ENCODE measurements at regions not wholly inside any gene's neighbourhood (a gene's known extent, or its start where the extent isn't known, plus 50 kb on each side); places are given as distances from the start of the nearest gene placed in this dataset.

DNA sequence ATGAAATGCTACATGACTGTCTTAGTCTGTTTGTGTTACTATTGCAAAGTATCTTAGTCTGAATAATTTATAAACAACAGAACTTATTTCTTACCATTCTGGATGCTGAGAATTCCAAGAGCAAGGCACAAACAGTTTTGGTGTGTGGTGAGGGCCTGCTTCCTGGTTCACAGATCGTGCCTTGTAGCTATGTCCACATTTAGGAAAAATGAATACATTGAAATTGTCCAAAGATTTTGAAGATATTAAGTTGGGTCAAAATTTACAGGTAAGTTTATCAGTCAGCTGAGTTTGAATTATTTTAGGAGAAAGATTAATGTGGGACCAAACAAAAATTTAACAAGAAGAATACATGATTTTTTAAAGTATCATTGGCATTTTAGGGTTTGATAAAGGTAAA is 293.5 kb downstream of the LTN1 start:
- H3K36me3 ChIP-seq, result no peaks in the 10 kb centered on the region
- no peak for DNase-seq (ENCODE audit: low read depth in 1 of 2, low spot score in 1 of 2)
- H3K4me3 ChIP-seq, result no peak overlapping the region
- TF ChIP-seq, protein P1, sequence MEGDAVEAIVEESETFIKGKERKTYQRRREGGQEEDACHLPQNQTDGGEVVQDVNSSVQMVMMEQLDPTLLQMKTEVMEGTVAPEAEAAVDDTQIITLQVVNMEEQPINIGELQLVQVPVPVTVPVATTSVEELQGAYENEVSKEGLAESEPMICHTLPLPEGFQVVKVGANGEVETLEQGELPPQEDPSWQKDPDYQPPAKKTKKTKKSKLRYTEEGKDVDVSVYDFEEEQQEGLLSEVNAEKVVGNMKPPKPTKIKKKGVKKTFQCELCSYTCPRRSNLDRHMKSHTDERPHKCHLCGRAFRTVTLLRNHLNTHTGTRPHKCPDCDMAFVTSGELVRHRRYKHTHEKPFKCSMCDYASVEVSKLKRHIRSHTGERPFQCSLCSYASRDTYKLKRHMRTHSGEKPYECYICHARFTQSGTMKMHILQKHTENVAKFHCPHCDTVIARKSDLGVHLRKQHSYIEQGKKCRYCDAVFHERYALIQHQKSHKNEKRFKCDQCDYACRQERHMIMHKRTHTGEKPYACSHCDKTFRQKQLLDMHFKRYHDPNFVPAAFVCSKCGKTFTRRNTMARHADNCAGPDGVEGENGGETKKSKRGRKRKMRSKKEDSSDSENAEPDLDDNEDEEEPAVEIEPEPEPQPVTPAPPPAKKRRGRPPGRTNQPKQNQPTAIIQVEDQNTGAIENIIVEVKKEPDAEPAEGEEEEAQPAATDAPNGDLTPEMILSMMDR (IDR thresholded peaks at IDR 0.05; ENCODE audit: low read depth, low read length), result no peak
- no peaks in the 10 kb centered on the region for H3K27me3 ChIP-seq
- no peak overlapping the region for H3K27ac ChIP-seq
- H3K9me3 ChIP-seq (ENCODE audit: low read depth), result no peaks in the 10 kb centered on the region
- no peaks in the 10 kb centered on the region for H3K4me1 ChIP-seq (ENCODE audit: low read depth)

DNA sequence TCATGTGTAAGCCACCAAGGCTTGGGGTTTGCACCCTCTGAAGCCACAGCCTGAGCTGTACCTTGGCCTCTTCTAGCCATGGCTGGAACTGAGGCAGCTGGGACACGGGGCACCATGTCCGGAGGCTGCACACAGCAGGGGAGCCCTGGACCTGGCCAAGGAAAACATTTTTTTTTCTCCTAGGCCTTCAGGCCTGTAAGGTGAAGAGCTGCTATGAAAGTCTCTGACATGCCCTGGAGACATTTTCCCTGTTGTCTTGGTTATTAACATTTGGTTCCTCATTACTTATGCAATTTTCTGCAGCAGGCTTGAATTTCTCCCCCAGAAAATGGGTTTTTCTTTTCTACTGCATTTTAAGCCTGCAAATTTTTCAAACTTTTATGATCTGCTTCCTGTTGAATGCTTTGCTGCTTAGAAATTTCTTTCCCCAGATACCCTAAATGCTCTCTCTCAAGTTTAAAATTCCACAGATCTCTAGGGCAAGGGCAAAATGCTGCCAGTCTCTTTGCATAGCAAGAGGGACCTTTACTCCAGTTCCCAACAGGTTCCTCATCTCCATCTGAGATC is 295.8 kb downstream of the LTN1 start:
- no peaks in the 10 kb centered on the region for H3K27me3 ChIP-seq

DNA sequence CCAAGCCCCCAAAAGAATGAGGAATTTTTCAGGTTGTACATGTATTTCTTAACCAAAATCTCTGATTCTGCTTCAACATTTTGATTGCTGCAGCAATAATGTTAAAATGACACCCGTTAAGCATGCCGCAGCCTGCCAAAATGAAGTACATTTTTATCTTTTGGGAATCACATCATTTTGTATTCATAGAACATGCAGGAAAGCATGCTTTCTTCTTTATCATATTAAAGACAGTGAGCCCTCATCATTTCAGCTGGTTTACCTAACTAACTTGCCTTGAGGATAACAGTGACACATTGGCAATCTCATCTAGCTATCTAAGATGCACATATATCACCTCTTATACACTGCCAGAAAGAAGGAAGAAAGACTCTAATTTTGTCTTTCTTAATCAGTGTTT is 299.2 kb downstream of the LTN1 start:
- H3K27me3 ChIP-seq, result no peaks in the 10 kb centered on the region
- no peak overlapping the region for H3K4me3 ChIP-seq
- no peak for DNase-seq (ENCODE audit: low read depth in 1 of 2, low spot score in 1 of 2)
- H3K36me3 ChIP-seq, result no peaks in the 10 kb centered on the region
- TF ChIP-seq, protein P1 (IDR thresholded peaks at IDR 0.05; ENCODE audit: low read depth, low read length), result no peak
- no peak overlapping the region for H3K27ac ChIP-seq
- no peaks in the 10 kb centered on the region for H3K9me3 ChIP-seq (ENCODE audit: low read depth)
- peaks cover 3% of the 10 kb centered on the region for H3K4me1 ChIP-seq (ENCODE audit: low read depth)

More for the DNA sequence above, 295.8 kb downstream of the LTN1 start:
- no peaks in the 10 kb centered on the region for H3K36me3 ChIP-seq
- TF ChIP-seq, protein P1 (IDR thresholded peaks at IDR 0.05; ENCODE audit: low read depth, low read length), result no peak
- H3K4me1 ChIP-seq (ENCODE audit: low read depth), result peaks cover 3% of the 10 kb centered on the region
- no peaks in the 10 kb centered on the region for H3K9me3 ChIP-seq (ENCODE audit: low read depth)
- no peak for DNase-seq (ENCODE audit: low read depth in 1 of 2, low spot score in 1 of 2)
- H3K4me3 ChIP-seq, result no peak overlapping the region
- no peak overlapping the region for H3K27ac ChIP-seq

DNA sequence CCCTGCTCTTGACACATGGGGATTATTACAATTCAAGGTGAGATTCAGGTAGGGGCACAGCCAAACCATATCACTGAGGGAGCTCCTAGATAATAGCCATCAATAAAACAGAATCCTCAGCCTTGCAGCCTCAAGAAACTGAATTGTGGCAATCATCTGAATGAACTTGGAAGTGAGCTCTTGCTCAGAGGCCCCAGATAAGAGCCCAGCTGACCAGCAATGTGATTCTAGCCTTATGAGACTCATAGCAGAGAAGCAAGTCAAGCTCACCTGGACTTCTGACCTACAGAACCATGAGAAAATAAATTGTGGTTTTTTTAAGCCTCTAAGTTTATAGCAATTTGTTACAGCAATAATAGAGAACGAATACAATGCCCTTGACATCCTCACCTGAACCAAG is 302.5 kb downstream of the LTN1 start:
- TF ChIP-seq, protein P1 (IDR thresholded peaks at IDR 0.05; ENCODE audit: low read depth, low read length), result no peak
- Histone ChIP-seq H3K4me3 (no peak overlapping the region), H3K27me3 (no peaks in the 10 kb centered on the region), H3K27ac (no peak overlapping the region), H3K9me3 (ENCODE audit: low read depth) (no peaks in the 10 kb centered on the region), H3K36me3 (no peaks in the 10 kb centered on the region), H3K4me1 (ENCODE audit: low read depth) (peaks cover 23% of the 10 kb centered on the region)
- DNase-seq (ENCODE audit: low read depth in 1 of 2, low spot score in 1 of 2), result no peak

DNA sequence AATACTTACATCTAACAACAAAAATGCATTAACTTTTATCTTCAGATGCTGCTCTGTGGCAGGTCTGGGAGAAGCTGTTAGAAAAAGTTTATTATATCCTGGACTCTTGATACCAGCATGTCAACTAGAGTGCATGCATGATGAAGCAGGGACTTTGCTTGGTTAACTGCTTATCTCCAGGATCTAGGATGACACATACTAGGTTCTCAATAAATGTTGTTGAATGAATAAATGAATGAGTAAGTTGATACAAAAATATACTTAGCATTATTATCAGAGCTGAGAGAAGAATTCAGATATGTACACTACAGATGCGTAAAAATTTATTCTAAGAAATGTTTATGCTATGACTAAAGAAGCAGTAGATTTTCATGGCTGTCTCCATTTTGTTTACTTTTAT is 304.3 kb downstream of the LTN1 start:
- H3K4me1 ChIP-seq (ENCODE audit: low read depth), result peaks cover 30% of the 10 kb centered on the region

More for the DNA sequence above, 304.3 kb downstream of the LTN1 start:
- H3K9me3 ChIP-seq (ENCODE audit: low read depth), result no peaks in the 10 kb centered on the region
- TF ChIP-seq, protein P1 (IDR thresholded peaks at IDR 0.05; ENCODE audit: low read depth, low read length), result no peak
- DNase-seq (ENCODE audit: low read depth in 1 of 2, low spot score in 1 of 2), result no peak
- H3K36me3 ChIP-seq, result no peaks in the 10 kb centered on the region
- H3K27ac ChIP-seq, result no peak overlapping the region
- H3K4me3 ChIP-seq, result no peak overlapping the region
- H3K27me3 ChIP-seq, result no peaks in the 10 kb centered on the region
